Dermis blood vessel endothelial cell (primary cell): ENCODE measurements at regions not wholly inside any gene's neighbourhood (a gene's known extent, or its start where the extent isn't known, plus 50 kb on each side); places are given as distances from the start of the nearest gene placed in this dataset.
"Not testable (repeated sequence)": the region's sequence is repeated elsewhere in the genome, so short reads cannot be mapped to it uniquely, and the experiment has no call there.

Experiments
- DNase-seq: peaks from one replicate; pipeline ENCODE4 v3.0.0; 2010

DNA sequence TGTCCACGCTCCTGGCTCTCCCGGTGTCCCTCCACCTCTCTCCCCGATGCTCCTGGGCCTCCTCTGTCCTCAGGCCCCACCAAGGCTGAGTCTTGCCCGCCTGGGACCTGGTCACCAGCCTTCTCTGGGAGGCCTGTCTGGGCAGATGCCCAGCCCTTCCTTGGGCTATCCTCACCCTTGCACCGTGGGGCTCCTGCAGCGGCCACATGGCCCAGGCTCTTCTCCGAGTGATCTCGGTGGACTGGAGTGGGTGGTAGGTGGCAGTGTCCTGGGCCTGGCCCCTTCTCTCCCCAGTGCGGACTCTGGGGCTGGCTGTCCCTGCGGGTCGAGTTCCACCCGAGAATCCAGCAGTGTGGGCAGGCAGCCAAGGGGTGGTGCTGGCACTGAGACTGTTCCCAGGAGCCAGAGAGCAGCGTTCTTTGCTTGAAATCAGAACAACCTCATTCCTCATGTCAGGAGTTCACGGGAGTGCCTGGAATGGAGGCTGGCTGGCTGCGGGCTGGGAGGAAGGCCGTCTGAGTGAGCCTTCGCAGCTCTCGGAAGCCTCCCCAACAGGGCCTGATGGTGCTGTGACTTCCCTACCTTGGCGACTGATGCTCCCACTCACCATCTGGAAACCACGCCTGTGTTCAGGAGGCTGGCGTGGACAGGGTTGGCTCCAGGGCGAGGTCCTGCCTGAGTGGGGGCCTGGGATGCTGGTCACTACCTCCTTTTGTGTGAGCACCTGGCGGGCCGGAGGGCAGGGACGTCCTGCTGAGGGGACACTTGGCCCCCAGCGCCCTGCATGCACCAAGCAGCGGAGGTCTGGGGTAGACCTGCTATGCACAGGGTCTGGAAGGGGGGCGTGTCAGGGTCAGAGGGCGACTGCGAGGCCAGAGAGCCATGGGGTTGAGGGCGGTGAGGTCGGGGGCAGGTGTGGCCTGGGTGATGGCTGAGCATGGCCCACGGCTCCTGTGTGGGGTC, 113.9 kb downstream of the TMEM121 start:
- DNase-seq, result not testable (repeated sequence)

DNA sequence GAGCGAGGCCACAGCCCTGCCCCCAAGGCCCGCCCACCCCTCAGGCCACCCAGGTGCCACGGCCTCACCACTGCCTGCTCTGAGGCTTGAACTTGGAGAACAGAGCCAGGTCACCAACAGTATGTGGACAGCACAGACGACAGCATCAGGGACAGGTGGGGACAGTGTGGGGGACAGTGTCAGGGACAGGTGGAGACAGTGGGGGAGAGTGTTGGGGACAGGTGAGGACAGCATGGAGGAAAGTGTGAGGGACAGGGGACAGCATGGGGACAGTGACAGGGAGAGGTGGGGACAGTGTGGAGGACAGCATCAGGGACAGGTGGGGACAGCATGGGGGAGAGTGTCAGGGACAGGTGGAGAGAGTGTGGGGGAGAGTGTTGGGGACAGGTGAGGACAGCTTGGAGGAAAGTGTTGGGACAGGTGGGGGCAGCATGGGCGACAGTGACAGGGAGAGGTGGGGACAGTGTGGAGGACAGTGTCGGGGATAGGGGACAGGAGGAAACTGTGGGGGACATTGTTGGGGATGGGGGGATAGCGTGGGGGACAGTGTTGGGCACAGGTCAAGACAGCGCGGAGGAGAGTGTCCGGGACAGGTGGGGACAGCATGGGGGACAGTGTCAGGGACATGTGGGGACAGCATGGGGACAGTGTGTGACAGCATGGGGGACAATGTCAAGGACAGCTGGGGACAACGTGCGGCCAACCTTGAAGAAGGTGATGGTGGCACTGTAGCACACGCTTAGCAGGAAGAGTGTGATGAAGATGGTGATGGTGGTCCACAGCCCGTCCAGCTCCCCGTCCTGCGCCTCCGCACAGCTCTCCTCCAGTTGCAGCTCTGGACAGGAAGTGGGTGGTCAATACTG, 114.9 kb downstream of the TMEM121 start:
- DNase-seq, result no peak

DNA sequence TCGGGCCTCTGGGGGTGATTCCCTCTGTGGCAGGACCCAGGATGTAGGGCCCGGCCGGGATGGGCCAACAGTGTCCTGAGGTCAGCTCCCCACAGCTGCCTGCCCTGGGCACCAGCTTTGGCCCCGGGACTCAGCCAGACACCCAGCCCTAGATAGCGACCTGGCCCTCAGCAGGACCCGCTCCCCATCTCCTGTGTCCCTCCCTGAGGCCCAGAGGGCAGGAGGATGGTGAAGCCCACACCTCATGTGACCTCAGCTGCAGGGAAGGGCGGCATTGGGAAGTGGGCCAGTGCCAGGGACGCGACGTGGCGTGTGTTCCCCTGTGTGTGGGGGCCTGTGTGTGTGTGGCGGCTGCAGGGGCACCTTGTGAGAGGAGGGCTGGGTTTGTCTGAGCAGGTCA, 115.6 kb downstream of the TMEM121 start:
- DNase-seq, result not testable (repeated sequence)

DNA sequence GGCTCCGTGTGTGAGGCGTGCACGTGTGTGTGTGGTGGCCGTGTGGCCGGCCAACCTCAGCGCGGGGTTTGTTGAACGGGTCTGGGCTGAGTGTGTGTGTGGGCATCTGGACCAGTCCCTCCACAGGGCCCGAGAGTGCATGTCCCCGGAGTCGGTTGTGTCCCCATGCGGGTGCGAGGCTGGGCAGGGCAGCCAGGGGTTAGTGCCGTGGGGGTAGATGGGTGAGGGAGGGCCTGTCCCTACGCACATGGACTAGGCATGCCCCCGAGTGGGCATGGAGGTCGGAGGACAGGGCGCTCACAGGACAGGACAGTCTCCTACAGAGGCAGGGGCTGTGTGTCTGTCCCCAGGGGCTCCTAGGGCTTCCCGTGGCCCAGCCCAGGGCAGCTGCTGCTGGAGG, 116.1 kb downstream of the TMEM121 start:
- DNase-seq, result not testable (repeated sequence)

DNA sequence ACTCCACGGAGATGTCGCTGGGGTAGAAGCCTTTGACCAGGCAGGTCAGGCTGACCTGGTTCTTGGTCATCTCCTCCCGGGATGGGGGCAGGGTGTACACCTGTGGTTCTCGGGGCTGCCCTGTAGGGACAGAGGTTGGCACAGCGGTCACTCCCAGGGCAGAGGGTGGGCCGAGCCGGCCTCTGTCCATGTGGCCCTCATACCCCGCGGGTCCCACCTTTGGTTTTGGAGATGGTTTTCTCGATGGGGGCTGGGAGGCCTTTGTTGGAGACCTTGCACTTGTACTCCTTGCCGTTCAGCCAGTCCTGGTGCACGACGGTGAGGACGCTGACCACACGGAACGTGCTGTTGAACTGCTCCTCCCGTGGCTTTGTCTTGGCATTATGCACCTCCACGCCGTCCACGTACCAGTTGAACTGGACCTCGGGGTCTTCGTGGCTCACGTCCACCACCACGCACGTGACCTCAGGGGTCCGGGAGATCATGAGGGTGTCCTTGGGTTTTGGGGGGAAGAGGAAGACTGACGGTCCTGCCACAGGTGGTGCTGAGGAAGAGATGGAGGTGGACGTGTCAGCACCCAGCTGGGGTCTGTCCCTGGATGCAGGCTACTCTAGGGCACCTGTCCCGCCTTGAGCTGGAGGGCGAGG, 117.1 kb downstream of the TMEM121 start:
- not testable (repeated sequence) for DNase-seq

DNA sequence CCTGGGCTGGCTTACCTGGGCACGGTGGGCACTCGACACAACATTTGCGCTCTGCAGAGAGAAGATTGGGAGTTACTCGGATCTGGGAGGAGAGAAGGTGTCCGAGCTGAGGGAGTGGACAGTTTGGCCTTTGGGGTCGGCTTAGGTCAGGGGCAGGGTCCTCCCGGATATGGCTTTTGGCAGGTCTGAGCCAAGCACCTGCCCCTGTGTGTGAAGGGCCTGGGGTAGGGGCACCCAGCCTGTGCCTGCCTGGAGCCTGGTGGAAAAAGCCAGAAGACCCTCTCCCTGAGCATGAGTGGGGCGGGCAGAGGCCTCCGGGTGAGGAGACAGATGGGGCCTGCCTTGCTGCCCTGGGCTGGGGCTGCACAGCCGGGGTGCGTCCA, 117.7 kb downstream of the TMEM121 start:
- not testable (repeated sequence) for DNase-seq

DNA sequence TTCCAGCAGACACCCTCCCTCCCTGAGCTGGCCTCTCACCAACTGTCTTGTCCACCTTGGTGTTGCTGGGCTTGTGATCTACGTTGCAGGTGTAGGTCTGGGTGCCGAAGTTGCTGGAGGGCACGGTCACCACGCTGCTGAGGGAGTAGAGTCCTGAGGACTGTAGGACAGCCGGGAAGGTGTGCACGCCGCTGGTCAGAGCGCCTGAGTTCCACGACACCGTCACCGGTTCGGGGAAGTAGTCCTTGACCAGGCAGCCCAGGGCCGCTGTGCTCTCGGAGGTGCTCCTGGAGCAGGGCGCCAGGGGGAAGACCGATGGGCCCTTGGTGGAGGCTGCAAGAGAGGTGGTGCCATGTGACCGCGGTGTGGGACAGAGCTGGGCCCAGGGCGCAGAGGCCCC, 118.1 kb downstream of the TMEM121 start:
- DNase-seq, result not testable (repeated sequence)

DNA sequence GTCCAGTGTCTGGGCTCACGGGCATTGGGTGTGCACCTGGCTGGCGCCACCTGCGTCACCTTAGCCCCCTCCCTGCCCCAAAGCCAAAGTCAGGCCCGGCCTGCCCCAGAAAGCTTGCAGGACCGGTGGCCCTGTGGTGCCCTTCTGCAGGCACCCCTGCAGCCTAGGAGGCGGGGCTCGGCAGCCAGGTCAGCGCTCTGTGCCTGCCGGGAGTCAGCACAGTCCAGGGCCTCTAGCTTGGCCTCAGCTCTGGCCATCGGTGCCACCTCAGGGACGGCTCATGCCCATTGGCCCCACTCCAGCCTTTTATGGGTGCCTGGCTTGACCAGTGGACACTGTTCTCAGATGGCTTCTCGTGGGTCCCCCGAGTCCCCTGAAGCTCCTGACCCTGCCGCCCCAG, 118.5 kb downstream of the TMEM121 start:
- DNase-seq, result not testable (repeated sequence)

DNA sequence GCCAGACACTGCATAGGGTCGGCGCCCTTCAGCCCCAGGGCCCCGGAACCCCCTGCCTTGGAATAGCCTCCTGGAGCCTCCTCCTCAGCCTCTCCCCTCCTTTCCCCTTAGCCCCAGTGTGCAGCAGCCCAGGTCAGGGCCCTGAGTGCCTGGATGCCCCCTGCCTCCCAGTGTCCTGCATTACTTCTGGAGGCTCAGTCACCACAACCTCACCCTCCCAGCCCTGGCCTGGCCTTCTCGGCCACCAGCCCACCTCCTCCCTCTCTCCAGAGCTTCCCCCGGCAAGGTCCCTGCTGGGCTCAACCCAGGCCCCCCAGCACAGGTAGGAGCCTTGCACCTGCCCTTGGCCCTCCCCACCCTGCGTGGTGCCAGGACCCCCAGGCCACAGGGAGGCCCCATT, 119.0 kb downstream of the TMEM121 start:
- DNase-seq, result not testable (repeated sequence)

DNA sequence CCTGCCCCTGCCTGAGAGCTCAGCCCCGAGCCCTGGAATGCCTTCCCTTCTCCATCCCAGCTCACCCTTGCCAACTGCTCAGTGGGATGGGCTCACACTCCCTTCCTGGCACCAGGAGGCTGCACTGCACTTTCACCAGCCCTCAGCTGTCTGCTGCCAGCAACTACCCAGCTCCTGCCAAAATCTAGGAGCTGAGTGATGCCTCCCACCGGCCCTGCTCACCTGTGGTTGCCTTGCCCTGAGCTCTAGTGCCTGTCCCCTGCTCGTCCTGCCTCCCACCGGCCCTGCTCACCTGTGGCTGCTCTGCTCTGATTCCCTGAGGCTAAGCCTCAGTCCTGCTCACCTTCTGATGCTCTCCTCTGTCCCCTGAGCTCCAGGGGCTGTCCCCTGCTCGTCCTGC, 119.8 kb downstream of the TMEM121 start:
- DNase-seq, result no peak

DNA sequence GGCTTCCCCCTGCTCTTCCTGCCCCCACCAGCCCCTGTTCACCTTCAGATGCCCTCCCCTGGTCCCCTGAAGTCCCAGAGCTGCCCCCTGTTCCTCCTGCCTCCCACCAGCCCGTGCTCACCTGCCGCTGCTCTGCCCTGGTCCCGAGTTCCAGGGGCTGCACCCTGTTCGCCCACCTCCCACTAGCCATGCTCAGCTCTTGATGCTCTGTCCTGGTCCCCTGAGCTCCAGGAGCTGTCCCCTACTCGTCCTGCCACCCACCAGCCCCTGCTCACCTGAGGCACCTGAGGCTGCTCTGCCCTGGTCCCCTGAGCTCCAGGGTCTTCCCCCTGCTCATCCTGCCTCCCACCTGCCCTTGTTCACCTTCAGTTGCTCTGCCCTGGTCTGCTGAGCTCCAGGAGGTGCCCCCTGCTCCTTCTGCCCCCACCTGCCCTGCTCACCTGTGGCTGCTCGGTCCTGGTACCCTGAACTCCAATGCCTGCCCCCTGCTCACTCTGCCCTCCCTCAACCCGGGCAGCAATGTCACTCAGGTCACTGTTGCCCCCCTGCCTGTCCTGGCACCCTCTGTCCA, 120.4 kb downstream of the TMEM121 start:
- not testable (repeated sequence) for DNase-seq

DNA sequence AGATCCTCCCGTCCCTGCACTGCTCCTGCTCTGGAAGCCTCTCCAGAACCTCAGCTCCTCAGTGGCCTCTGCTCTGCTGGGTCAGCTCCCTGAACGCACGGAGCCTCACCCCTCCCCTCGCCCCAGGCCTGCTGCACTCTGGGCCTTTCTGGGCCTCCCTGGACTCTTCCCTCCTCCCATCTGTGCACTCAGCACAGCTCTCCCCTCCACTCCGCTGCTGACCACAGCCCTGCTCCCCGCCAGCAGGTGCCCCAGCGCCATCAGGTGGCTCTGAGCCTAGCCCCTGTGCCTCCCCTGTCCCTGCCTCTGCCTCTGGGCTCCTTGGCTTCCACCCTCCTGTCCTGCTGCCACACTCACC, 121.0 kb downstream of the TMEM121 start:
- DNase-seq, result not testable (repeated sequence)

DNA sequence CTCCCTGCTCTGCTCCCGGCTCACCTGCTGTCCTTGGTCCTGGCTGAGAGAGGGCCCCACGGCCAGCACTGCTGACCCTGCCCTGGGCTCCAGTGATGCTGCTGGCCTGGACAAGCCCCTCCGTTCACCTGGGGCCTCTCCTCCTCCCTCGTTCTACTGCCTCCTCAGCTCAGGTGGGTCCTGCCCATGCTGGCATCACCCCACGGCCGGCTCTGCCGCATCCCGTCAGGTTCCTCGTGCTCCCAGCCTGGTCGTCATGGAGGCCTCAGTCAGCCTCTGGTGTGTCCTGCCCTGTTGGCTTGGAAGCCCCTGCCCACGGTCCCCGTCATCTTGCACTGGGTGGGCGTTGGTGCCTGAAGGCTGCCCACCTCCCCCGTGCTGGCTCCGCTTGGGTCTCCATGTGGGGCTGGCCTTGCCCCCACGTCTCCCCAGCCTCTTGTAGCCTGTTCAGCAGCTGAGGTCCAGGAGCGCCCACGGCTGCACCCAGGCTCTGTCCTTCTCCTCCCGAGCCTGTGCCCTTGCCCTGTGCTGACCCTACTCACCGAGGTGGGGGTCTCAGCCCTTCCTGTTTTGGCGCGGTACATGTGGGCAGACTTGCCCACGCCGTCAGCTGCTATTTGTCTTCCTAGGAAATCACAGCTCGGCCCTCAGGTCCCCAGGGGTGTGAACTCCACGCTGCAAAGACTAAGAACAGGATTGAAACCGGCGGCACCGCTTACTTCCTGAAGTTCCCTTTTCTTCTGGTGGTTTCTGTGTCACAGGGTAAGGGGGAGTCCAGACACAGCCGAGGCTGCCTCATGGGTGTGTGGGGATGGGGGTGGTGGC, 121.6 kb downstream of the TMEM121 start:
- DNase-seq, result no peak

DNA sequence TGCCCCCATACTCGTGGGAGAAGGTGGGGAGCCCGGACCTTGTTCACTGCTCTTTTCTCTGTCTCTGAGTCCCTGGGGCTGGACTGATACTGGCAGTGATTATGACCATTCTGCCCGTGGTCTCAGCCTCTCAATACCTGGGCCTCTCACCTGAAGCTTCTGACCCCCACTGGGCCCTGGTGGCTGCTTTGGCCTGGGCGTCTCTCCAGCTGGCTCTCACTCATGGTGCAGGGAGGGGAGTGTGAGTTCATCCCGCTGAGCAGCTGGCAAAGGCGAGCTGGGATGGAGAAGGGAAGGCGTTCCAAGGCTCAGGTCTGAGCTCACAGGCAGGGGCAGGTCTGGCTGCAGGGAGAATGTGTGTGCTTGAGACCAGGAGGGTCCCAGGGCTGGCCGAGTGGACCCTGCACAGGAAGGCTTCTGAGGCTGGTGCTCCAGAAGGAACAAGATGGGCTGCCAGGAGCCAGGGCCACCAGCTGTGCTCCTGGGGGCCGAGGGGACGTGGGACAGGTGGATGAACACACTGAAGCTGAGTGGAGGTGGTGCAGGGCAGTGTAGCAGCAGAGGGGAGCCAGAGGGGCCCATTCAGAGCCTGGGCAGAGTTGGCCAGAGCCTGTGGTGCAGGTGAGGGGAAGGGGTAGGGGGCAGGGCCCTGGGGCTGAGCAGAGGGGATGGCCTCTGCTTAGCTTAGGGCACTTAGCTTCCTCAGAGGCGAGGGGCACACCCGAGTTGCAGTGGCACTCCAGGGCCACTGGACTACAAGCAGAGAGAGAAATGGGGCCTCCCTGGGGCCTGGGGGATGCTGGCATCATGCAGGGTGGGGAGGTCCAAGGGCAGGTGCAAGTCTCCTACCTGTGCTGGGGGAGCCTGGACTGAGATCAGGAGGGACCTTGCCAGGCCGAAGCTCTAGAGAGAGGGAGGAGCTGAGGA, 122.5 kb downstream of the TMEM121 start:
- DNase-seq, result not testable (repeated sequence)

DNA sequence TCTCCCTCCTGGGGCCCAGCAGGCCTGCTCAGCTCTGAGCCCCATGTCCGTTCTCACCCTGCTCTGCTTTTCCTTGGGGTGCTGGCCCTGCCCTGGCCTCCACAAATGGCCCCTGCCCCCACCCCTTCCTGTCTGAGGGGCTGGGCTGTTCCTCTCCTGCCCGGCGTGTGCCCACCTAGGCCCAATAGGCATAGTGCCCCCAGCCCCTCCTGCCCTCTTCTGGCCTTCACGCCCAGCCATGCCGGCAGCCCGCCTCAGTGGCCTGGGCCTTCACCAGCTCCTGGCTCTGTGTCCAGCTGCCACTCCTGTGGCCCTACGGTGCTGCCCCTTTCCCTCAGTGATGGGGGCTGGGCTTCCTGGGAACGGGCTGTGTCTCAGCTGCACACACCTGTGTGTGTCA, 125.9 kb downstream of the TMEM121 start:
- not testable (repeated sequence) for DNase-seq

DNA sequence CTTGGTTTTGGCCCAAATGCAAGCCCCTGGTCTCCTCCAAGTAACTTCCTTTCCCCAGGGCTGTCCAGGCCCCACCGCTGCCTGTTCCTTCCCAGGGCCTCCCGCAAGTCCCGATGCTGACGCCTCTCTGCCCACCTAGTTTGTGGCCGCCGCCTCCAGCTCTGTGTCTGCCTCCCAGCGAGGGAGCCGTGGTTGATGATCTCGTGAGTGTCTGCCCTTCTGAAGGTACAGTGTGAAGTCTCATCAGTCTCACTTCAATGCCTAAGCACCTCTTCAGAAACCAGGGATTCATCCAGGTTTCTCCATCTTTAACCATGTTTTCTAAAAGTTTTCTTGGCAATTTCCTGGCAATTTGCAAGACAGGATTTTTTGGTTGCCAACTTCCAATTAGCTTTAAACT, 127.5 kb downstream of the TMEM121 start:
- not testable (repeated sequence) for DNase-seq

DNA sequence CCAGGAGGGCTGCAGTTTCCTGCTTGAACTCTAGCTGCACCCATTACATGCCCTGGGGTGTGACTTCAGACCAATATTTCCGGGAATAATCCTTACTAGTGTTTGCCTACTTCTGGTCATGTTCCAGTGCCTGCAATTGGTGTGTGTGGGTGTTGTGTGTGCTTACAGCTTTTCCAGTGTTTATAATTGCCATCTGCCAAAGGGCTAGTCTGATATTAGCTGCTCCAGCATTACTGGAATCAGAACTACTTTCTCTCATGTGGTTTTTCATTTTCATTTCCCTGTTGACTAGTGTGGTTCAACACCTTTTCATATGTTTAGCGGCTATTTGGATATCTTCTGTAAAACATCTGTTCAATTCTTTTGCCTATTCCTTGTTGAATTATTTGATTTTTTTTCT, 132.9 kb downstream of the TMEM121 start:
- not testable (repeated sequence) for DNase-seq

DNA sequence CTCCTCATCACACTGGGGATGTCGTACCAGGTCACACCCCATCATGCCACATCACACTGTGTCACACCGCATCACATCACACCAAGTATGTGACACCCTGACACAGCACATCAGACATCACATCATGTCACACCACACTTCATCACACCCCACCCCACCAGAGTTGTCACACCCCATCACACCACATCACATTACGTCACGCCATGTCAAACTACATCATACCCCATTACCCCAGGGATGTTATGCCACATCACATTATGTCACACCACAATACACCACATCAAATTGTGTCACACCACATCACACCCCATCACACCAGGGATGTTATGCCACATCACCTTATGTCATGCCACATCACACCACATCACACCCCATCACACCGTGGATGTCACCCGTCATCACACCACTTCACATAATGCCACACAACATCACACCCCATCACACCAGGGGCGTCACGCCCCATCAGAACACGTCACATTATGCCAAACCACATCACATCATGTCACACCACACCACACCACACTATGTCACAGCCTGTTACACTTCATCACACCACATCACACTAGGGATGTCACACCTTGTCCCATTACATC, 133.6 kb downstream of the TMEM121 start:
- DNase-seq, result no peak

DNA sequence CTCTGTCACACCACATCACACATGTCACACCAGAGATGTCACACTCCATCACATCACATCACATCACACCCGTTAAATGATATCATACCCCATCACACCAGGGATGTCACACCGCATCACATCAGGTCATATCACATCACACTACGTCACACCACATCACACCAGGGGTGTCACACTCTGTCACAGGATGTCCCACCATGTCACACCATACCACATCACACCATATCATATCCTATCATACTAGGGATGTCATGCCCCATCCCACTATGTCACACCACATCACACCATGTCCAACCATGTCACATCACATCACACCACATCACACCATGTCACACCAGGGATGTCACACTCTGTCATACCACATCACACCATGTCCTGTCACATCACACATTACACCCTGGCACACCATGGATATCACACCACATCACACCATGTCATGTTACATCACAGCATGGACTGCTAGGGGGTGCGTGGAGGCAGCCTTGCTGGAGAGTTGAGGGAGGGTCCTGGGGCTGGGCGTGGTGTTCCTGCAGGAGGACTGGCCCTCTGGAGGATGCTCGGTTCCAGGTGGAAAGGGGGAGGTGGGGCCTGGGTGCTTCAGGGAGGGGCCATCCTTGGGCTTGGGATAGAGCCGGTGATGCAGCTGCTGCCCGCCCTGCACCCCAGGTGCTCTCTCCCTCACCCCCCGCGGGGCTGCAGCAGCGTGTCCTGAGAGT, 134.6 kb downstream of the TMEM121 start:
- DNase-seq, result no peak
